Effector memory CD8-positive, alpha-beta T cell (primary cell): ENCODE measurements at regions not wholly inside any gene's neighbourhood (a gene's known extent, or its start where the extent isn't known, plus 50 kb on each side); places are given as distances from the start of the nearest gene placed in this dataset.

Source experiments
- ATAC-seq: fragments of 150-1000 bp; cut with Tn5 transposase; replicated peaks from 2 replicates; pipeline ENCODE4 v1.10.0; 2021; ENCODE audit warnings: mild to moderate bottlenecking, moderate library complexity
- DNase-seq, 3 experiments: peaks; one replicate each; pipeline ENCODE4 v3.0.0; 2021
- H3K27ac Mint-ChIP-seq, 2 donors: one replicate each; pipeline ENCODE4 v1.8.0; 2022; ENCODE audit warnings: mild to moderate bottlenecking in 2 of 2, mixed read lengths in 2 of 2, moderate library complexity in 2 of 2
- H3K27me3 Mint-ChIP-seq, 2 donors: one replicate each; pipeline ENCODE4 v1.8.0; 2022; ENCODE audit warnings: mixed read lengths in 2 of 2
- H3K36me3 Mint-ChIP-seq: one replicate; pipeline ENCODE4 v1.8.0; 2022; ENCODE audit warnings: mild to moderate bottlenecking, moderate library complexity, mixed read lengths; ENCODE audit not compliant: insufficient read depth
- H3K4me1 Mint-ChIP-seq, 2 donors: one replicate each; pipeline ENCODE4 v1.8.0; 2022; ENCODE audit warnings: low read depth in 2 of 2, mixed read lengths in 2 of 2
- H3K4me3 Mint-ChIP-seq, 2 donors: one replicate each; pipeline ENCODE4 v1.8.0; 2022; ENCODE audit warnings: mild to moderate bottlenecking in 2 of 2, mixed read lengths in 2 of 2, moderate library complexity in 2 of 2
- H3K9me3 Mint-ChIP-seq, 2 donors: one replicate each; pipeline ENCODE4 v1.8.0; 2022; ENCODE audit warnings: mixed read lengths in 2 of 2

- DNase-seq, result no peak
- Mint-ChIP-seq H3K9me3 (no peaks in the 10 kb centered on the region), H3K27ac (no peak overlapping the region), H3K4me3 (no peak overlapping the region), H3K36me3 (no peaks in the 10 kb centered on the region), H3K4me1 (peaks cover 3 to 5% of the 10 kb centered on the region in 2 donors), H3K27me3 (no peaks in the 10 kb centered on the region)
- no peak for ATAC-seq
Observed at GRCh38 chr12:123089140-123089539, 61.8 kb downstream of the PITPNM2 start.

DNA sequence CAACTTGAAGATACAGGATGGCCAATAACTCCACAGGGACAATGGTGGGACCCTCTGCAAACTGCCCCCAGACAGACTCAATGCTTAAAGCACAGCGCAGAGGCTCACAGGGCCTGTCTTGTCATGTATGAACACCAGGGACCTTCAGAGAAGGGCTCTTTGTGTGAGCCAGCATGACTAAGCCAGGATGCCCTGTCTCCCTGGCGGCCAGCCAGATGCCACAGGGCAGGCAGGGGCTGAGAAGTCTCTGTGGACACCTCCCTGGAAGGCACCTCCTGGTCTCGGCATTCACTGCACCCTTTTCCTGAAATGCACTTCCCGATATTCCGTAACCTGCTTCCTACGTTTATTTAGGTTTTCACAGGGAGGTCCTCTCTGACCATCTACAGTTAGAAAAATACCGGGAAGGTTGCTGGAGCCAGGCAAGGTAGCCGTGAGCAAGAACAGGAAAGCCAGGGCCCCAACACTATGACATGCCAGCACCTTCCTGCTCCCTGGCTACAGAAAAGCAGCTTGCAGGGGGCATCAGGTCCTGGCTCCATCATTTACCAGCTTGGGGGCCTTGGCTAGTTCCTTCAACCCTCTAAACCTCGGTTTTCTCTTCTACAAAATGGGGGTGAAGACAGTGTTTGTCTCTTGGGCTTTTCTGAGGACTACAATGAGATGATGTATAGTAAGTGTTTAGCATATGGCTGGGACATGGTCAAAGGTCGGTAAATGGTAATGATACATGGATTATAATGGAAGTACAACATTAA, 65.0 kb downstream of the PITPNM2 start:
- H3K27me3 Mint-ChIP-seq, result no peaks in the 10 kb centered on the region
- ATAC-seq (no peak), DNase-seq (no peak)
- H3K4me1 Mint-ChIP-seq, result peaks cover 3 to 7% of the 10 kb centered on the region in 2 donors
- no peak overlapping the region for H3K4me3 Mint-ChIP-seq
- H3K27ac Mint-ChIP-seq, result no peak overlapping the region
- no peaks in the 10 kb centered on the region for H3K36me3 Mint-ChIP-seq
- H3K9me3 Mint-ChIP-seq, result no peaks in the 10 kb centered on the region

DNA sequence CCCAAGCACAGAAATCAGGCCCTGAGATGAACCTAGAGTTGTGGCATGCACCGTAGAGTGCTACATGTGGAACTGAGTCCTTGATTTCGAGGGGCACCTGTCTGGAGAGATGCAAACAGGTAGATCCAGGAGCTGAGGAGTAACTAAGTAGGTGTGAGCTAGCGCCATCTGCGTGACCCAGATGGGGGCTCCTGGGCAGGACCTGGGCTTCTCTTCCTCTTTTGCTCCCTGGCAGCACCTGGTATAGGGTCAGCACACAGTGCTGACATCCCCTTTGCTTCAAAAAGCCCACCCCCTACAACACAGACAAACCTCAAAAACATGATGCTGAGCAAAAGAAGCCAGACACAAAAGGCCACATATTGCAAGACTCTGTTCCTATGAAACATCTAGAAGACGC, 65.8 kb downstream of the PITPNM2 start:
- Mint-ChIP-seq H3K36me3 (no peaks in the 10 kb centered on the region), H3K4me1 (peaks cover 3 to 7% of the 10 kb centered on the region in 2 donors), H3K4me3 (no peak overlapping the region), H3K27ac (no peak overlapping the region), H3K27me3 (no peaks in the 10 kb centered on the region), H3K9me3 (no peaks in the 10 kb centered on the region)
- DNase-seq, result no peak
- ATAC-seq, result no peak

- no peak overlapping the region for H3K4me3 Mint-ChIP-seq
- ATAC-seq (no peak), DNase-seq (no peak)
- no peaks in the 10 kb centered on the region for H3K36me3 Mint-ChIP-seq
- no peak overlapping the region for H3K27ac Mint-ChIP-seq
- peaks cover 0 to 7% of the 10 kb centered on the region in 2 donors for H3K4me1 Mint-ChIP-seq
- H3K9me3 Mint-ChIP-seq, result no peaks in the 10 kb centered on the region
- no peaks in the 10 kb centered on the region for H3K27me3 Mint-ChIP-seq
Observed at GRCh38 chr12:123083661-123084571, 67.0 kb downstream of the PITPNM2 start.

GRCh38 chr12:123080634-123081033, 70.3 kb downstream of the PITPNM2 start:
- H3K36me3 Mint-ChIP-seq, result peaks cover 6% of the 10 kb centered on the region
- no peaks in the 10 kb centered on the region for H3K9me3 Mint-ChIP-seq
- H3K4me3 Mint-ChIP-seq, result no peak overlapping the region
- ATAC-seq, result no peak
- no peaks in the 10 kb centered on the region for H3K27me3 Mint-ChIP-seq
- peaks cover 20 to 26% of the 10 kb centered on the region in 2 donors for H3K4me1 Mint-ChIP-seq
- DNase-seq, result no peak
- no peak overlapping the region for H3K27ac Mint-ChIP-seq

DNA sequence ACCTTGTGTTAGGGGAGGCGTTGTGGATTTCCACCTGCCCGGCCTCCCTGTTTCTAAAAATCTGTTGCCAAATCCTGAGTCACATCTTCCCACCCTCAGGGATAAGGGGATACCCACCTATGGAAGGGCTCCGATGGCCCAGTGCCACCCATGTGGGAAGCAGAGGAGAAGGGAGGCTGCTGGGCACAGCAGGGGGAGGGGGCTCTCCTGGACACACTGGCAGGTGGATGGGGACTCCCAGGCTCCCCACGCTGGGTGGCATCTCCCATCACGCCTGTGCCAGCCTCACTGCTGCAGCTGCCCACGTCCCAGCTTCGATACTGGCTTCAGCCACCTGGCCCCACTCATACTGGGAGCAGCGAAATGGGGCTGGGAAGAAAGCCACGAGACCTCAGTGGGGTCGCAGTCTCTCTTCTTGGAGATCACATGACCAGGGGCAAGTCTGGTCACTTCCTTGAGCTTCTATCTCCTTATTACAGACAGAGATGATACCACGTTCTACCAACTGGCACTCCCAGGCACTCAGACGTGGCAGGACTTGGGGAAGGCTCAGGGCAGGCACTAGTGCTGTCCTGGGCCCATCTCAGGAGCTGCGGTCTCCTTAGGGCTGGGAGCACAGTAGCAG, 72.2 kb downstream of the PITPNM2 start:
- H3K4me3 Mint-ChIP-seq, result no peak overlapping the region
- H3K27ac Mint-ChIP-seq, result peak overlapping the region in 1 of 2 donors; percentile 77
- H3K27me3 Mint-ChIP-seq, result no peaks in the 10 kb centered on the region

GRCh38 chr12:123078120-123078465, 72.8 kb downstream of the PITPNM2 start:
- Mint-ChIP-seq H3K27ac (peak overlapping the region in 1 of 2 donors; percentile 77), H3K36me3 (peaks cover 6% of the 10 kb centered on the region), H3K4me3 (no peak overlapping the region), H3K27me3 (no peaks in the 10 kb centered on the region), H3K4me1 (peaks cover 42% of the 10 kb centered on the region in 2 donors), H3K9me3 (no peaks in the 10 kb centered on the region)
- ATAC-seq (no peak), DNase-seq (no peak)

More for the DNA sequence above, 72.2 kb downstream of the PITPNM2 start:
- DNase-seq (no peak), ATAC-seq (no peak)
- Mint-ChIP-seq H3K4me1 (peaks cover 36 to 40% of the 10 kb centered on the region in 2 donors), H3K9me3 (no peaks in the 10 kb centered on the region), H3K36me3 (peaks cover 6% of the 10 kb centered on the region)

GRCh38 chr12:123077298-123078119, 73.4 kb downstream of the PITPNM2 start:
- Mint-ChIP-seq H3K9me3 (no peaks in the 10 kb centered on the region), H3K27ac (peak overlapping the region; percentile 94 to 96), H3K36me3 (peaks cover 6% of the 10 kb centered on the region), H3K4me1 (peaks cover 42 to 44% of the 10 kb centered on the region in 2 donors), H3K4me3 (peak overlapping the region in 1 of 2 donors; percentile 92), H3K27me3 (no peaks in the 10 kb centered on the region)
- ATAC-seq, result no peak
- no peak for DNase-seq

DNA sequence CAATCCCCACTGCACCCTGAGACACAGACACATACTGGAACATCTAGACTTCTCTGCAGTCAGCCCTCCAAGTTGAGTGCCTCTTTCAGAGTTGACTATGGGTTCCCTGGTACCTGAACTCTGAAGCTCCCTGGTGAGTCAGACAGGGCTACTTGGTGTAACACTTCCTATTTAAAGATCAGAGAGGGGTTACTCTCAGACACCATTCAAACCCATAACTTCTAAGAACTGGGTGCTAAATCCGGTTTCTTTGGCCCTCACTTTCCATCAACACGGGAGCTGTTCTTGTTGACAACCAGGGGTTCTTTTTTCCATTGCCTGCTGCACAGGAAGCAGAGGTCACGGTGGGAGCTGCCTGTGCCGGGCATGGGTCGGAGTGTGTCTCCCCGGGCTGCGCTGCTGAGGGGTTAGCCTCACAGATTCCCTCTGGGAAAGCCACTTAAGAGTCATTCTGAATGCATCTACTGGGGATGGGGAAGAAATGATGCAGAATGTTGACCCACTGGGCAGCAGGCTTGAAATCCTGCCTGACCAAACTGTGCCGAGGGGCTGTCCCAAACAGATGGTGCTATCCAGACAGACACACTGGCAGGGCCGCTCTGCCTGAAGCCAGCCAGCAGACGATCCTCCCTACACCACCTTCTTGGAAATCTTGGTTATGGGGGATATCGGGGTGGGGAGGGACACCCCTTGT, 74.1 kb downstream of the PITPNM2 start:
- Mint-ChIP-seq H3K9me3 (no peaks in the 10 kb centered on the region), H3K27me3 (no peaks in the 10 kb centered on the region), H3K36me3 (peaks cover 6% of the 10 kb centered on the region), H3K4me3 (peak overlapping the region; percentile 85 to 92), H3K4me1 (peaks cover 46 to 47% of the 10 kb centered on the region in 2 donors), H3K27ac (peak overlapping the region; percentile 94 to 96)
- DNase-seq, result peak; percentile 23 to 34 (median 28)
- ATAC-seq, result peak; percentile 69

DNA sequence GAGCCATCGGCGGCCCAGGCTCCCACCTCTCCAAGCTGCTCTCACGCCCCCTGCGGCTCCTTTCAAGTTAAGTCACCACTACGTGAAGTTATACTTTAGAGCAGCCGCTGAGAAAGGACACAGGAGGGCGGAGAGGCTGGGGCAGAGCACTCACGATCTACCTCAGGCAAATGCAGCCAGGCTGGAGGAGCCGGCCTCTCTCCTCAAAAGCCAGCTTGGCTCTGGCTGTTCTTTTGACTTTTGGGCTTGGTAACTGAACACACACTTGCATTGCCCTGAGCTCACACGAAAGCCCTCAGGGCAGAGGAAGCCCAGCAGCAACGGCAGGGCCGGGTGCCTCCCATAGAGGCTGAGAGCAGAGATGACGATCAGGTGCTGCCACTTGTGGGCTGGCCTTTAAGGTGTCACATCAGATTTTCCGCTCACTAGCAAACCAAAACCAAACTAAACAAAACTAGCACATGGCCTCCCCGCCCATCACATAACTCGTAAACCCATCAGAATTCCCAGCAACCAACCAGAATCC, 75.2 kb downstream of the PITPNM2 start:
- Mint-ChIP-seq H3K9me3 (no peaks in the 10 kb centered on the region), H3K27me3 (no peaks in the 10 kb centered on the region), H3K36me3 (peaks cover 6% of the 10 kb centered on the region), H3K4me1 (peaks cover 48 to 50% of the 10 kb centered on the region in 2 donors), H3K27ac (peak overlapping the region; percentile 94 to 96), H3K4me3 (peak overlapping the region; percentile 85 to 92)
- ATAC-seq, result peak; percentile 89
- DNase-seq, result peak; percentile 59 to 71 (median 59)

DNA sequence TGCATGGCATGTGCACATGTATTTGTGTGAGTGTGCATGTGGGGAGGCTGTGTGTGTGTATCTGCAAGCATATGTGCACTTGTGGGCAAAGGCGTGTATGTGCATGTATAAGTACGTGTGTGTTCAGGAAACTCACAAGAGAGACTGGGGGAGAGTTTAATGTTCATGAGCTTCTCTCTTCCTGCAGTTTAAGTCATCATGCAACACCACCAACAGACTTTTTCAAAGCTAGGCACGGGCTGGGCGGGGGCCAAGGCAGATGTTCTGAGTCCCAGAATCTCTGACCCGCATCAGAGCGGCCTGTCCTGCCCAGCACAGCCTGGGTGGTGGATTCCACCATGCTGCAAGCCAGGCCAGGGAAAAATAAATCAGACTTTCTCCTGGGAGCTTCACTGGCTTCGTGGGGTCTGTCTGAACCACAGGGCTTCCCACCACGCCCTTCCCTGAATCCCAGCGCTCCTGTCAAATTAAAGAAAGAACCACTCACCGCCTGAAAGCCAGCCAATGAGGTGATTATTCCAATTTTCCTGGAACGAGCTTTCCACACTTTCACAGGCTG, 75.7 kb downstream of the PITPNM2 start:
- peak overlapping the region; percentile 85 to 92 for H3K4me3 Mint-ChIP-seq
- DNase-seq (no peak), ATAC-seq (no peak)
- peaks cover 6% of the 10 kb centered on the region for H3K36me3 Mint-ChIP-seq
- no peaks in the 10 kb centered on the region for H3K9me3 Mint-ChIP-seq
- peak overlapping the region; percentile 94 to 96 for H3K27ac Mint-ChIP-seq
- H3K27me3 Mint-ChIP-seq, result no peaks in the 10 kb centered on the region
- peaks cover 50% of the 10 kb centered on the region in 2 donors for H3K4me1 Mint-ChIP-seq
